OCI-LY1 (cell line): ENCODE measurements at regions not wholly inside any gene's neighbourhood (a gene's known extent, or its start where the extent isn't known, plus 50 kb on each side); places are given as distances from the start of the nearest gene placed in this dataset.

ENCODE experiments used
- H2AFZ ChIP-seq: fragments of 200-600 bp; sonication (generic), shearing (Covaris generic); 2 replicates; pipeline ENCODE4 v1.6.0; 2014; ENCODE audit warnings: antibody characterized with exemption, mild to moderate bottlenecking, low read length
- H3F3A ChIP-seq: fragments of 200-600 bp; sonication (generic), shearing (Covaris generic); 2 replicates; pipeline ENCODE4 v1.6.0; 2014; ENCODE audit warnings: mild to moderate bottlenecking, antibody characterized with exemption, low read length, moderate library complexity; ENCODE audit not compliant: insufficient read depth
- H3K27ac ChIP-seq: fragments of 200-600 bp; sonication (generic); 2 replicates; pipeline ENCODE4 v1.5.1; 2014; ENCODE audit warnings: low read length, mixed run types, mild to moderate bottlenecking, low read depth; ENCODE audit not compliant: poor library complexity, severe bottlenecking
- H3K27me3 ChIP-seq: fragments of 200-600 bp; sonication (generic); 2 replicates; pipeline ENCODE4 v1.6.0; 2014; ENCODE audit warnings: antibody characterized with exemption, mild to moderate bottlenecking, low read length, moderate library complexity; ENCODE audit not compliant: insufficient read depth
- H3K36me3 ChIP-seq: fragments of 200-600 bp; sonication (generic); 2 replicates; pipeline ENCODE4 v1.6.1; 2014; ENCODE audit warnings: mild to moderate bottlenecking, antibody characterized with exemption, low read length, moderate library complexity, mixed read lengths; ENCODE audit not compliant: insufficient read depth
- H3K4me1 ChIP-seq: fragments of 200-600 bp; sonication (generic); 2 replicates; pipeline ENCODE4 v1.5.1; 2014; ENCODE audit warnings: mild to moderate bottlenecking, low read length, moderate library complexity; ENCODE audit not compliant: insufficient read depth, severe bottlenecking
- H3K4me2 ChIP-seq: fragments of 200-600 bp; sonication (generic), shearing (Covaris generic); 2 replicates; pipeline ENCODE4 v1.6.1; 2014; ENCODE audit warnings: low read length
- H3K4me3 ChIP-seq: fragments of 200-600 bp; sonication (generic); 2 replicates; pipeline ENCODE4 v1.5.1; 2014; ENCODE audit warnings: low read length, low read depth, mild to moderate bottlenecking, mixed read lengths; ENCODE audit not compliant: poor library complexity, severe bottlenecking
- H3K79me2 ChIP-seq: fragments of 200-600 bp; shearing (Covaris generic); 2 replicates; pipeline ENCODE4 v1.6.1; 2016; ENCODE audit warnings: mixed run types, low read length, mixed read lengths; ENCODE audit not compliant: insufficient read depth
- H3K9ac ChIP-seq: fragments of 200-600 bp; sonication (generic), shearing (Covaris generic); 2 replicates; pipeline ENCODE4 v1.6.1; 2014; ENCODE audit warnings: mild to moderate bottlenecking, low read length, mixed read lengths
- H3K9me2 ChIP-seq: fragments of 200-600 bp; sonication (generic), shearing (Covaris generic); 2 replicates; pipeline ENCODE4 v1.6.1; 2014; ENCODE audit warnings: low read depth, mild to moderate bottlenecking, low read length, mixed read lengths
- H3K9me3 ChIP-seq: fragments of 200-600 bp; shearing (Covaris generic); 2 replicates; pipeline ENCODE4 v1.6.1; 2014; ENCODE audit warnings: low read length, mixed read lengths
- H4K20me1 ChIP-seq: fragments of 200-600 bp; sonication (generic), shearing (Covaris generic); 2 replicates; pipeline ENCODE4 v1.6.0; 2016; ENCODE audit warnings: mild to moderate bottlenecking, low read length; ENCODE audit not compliant: insufficient read depth
- CTCF ChIP-seq: fragments of 200-600 bp; sonication (generic), shearing (Covaris generic); IDR thresholded peaks from 2 replicates; pipeline ENCODE4 v1.5.1; 2017; ENCODE audit warnings: mild to moderate bottlenecking, antibody characterized with exemption, low read length, moderate library complexity, mixed read lengths
- EZH2 ChIP-seq: fragments of 200-600 bp; sonication (generic), shearing (Covaris generic); IDR thresholded peaks from 2 replicates; pipeline ENCODE4 v1.8.0; 2017; ENCODE audit warnings: borderline replicate concordance, mixed run types, mild to moderate bottlenecking, antibody characterized with exemption, low read length, moderate library complexity, mixed read lengths

GRCh38 chr2:41141146-41141791 is 689.4 kb upstream of the SLC8A1 start:
- H2AFZ ChIP-seq = no peak overlapping the region
- H3K79me2 ChIP-seq = no peaks in the 10 kb centered on the region
- H3K4me2 ChIP-seq = no peak overlapping the region
- no peak overlapping the region for H3K27ac ChIP-seq
- H3K27me3 ChIP-seq = no peaks in the 10 kb centered on the region
- no peaks in the 10 kb centered on the region for H3K9me3 ChIP-seq
- H3K9ac ChIP-seq = no peak overlapping the region
- H3F3A ChIP-seq = no peaks in the 10 kb centered on the region
- H3K36me3 ChIP-seq = no peaks in the 10 kb centered on the region
- no peak overlapping the region for H3K4me3 ChIP-seq
- no peaks in the 10 kb centered on the region for H4K20me1 ChIP-seq
- no peaks in the 10 kb centered on the region for H3K9me2 ChIP-seq
- TF ChIP-seq EZH2 (no peak), CTCF (no peak)
- H3K4me1 ChIP-seq = no peaks in the 10 kb centered on the region

GRCh38 chr2:41142478-41142877 is 690.6 kb upstream of the SLC8A1 start:
- no peak overlapping the region for H3K27ac ChIP-seq
- no peak for TF ChIP-seq EZH2
- no peak for TF ChIP-seq CTCF
- no peak overlapping the region for H3K4me2 ChIP-seq

GRCh38 chr2:41145066-41145465 is 693.2 kb upstream of the SLC8A1 start:
- no peaks in the 10 kb centered on the region for H3K27me3 ChIP-seq
- H4K20me1 ChIP-seq = no peaks in the 10 kb centered on the region
- no peaks in the 10 kb centered on the region for H3F3A ChIP-seq
- no peaks in the 10 kb centered on the region for H3K9me3 ChIP-seq
- no peaks in the 10 kb centered on the region for H3K4me1 ChIP-seq
- no peak overlapping the region for H3K27ac ChIP-seq
- no peaks in the 10 kb centered on the region for H3K36me3 ChIP-seq
- no peak for TF ChIP-seq EZH2
- no peak for TF ChIP-seq CTCF
- no peak overlapping the region for H3K4me2 ChIP-seq
- no peaks in the 10 kb centered on the region for H3K9me2 ChIP-seq
- no peak overlapping the region for H3K4me3 ChIP-seq
- H2AFZ ChIP-seq = no peak overlapping the region
- no peaks in the 10 kb centered on the region for H3K79me2 ChIP-seq
- H3K9ac ChIP-seq = no peak overlapping the region

More at GRCh38 chr2:41142478-41142877, 690.6 kb upstream of the SLC8A1 start:
- no peaks in the 10 kb centered on the region for H3K27me3 ChIP-seq
- no peak overlapping the region for H3K4me3 ChIP-seq
- no peaks in the 10 kb centered on the region for H3K9me2 ChIP-seq
- H2AFZ ChIP-seq = no peak overlapping the region
- H3K79me2 ChIP-seq = no peaks in the 10 kb centered on the region
- H3K4me1 ChIP-seq = no peaks in the 10 kb centered on the region
- H3K9ac ChIP-seq = no peak overlapping the region
- no peaks in the 10 kb centered on the region for H4K20me1 ChIP-seq
- H3F3A ChIP-seq = no peaks in the 10 kb centered on the region
- no peaks in the 10 kb centered on the region for H3K36me3 ChIP-seq
- no peaks in the 10 kb centered on the region for H3K9me3 ChIP-seq
